ENCODE measurements at regions not wholly inside any gene's neighbourhood (a gene's known extent, or its start where the extent isn't known, plus 50 kb on each side); places are given as distances from the start of the nearest gene placed in this dataset.

DNA sequence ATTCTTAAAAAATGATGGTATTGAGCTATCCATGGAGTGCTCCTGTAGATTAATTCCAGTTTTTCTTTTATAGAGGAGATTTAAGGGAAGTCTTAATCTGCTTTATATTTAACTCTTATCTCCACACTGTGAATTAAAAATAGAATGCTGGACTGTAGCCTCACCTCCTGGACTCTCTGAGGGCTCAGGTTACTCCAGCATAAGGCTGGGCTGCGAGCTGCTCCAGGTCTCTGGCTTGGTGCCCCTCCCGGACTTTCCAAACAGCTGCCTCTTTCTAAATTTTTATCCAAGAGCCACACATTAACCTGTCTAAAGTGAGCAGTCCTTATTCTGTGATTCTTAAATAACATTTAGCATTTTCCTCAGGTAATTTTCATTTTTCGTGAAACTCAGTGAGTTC, 218.7 kb upstream of the JADE1 start:
- Histone ChIP-seq H3K9me3 (ENCODE audit: insufficient read depth, low read depth) (no peaks in the 10 kb centered on the region), H3K9me2 (ENCODE audit: insufficient read depth) (no peaks in the 10 kb centered on the region), H3F3A (ENCODE audit: insufficient read depth, low read depth) (no peaks in the 10 kb centered on the region), H3K36me3 (ENCODE audit: low read depth) (no peaks in the 10 kb centered on the region), H4K20me1 (ENCODE audit: insufficient read depth) (no peaks in the 10 kb centered on the region), H2AFZ (no peak overlapping the region), H3K27me3 (ENCODE audit: insufficient read depth, low read depth) (no peaks in the 10 kb centered on the region), H3K27ac (no peak overlapping the region), H3K4me1 (replicated peaks; ENCODE audit: insufficient read depth) (peaks cover under 1% of the 10 kb centered on the region; the same call in 1 of the 2 replicates), H3K4me3 (no peak overlapping the region), H3K4me2 (no peak overlapping the region), H3K79me2 (ENCODE audit: low read depth) (no peaks in the 10 kb centered on the region)
- intact Hi-C loops (cut with micrococcal nuclease; ENCODE audit: unreplicated experiment), result no loop called here
- no TSS peak for BruUV-seq (replicated peaks)
- no peak for DNase-seq
- POLR2A ChIA-PET (ENCODE audit: unreplicated experiment), result interaction anchor here (0.6 kb wide), 1 partner anchor 167 kb away, joined by 3 read pairs; no protein-coding TSS in a partner anchor
- TF ChIP-seq, protein P1, sequence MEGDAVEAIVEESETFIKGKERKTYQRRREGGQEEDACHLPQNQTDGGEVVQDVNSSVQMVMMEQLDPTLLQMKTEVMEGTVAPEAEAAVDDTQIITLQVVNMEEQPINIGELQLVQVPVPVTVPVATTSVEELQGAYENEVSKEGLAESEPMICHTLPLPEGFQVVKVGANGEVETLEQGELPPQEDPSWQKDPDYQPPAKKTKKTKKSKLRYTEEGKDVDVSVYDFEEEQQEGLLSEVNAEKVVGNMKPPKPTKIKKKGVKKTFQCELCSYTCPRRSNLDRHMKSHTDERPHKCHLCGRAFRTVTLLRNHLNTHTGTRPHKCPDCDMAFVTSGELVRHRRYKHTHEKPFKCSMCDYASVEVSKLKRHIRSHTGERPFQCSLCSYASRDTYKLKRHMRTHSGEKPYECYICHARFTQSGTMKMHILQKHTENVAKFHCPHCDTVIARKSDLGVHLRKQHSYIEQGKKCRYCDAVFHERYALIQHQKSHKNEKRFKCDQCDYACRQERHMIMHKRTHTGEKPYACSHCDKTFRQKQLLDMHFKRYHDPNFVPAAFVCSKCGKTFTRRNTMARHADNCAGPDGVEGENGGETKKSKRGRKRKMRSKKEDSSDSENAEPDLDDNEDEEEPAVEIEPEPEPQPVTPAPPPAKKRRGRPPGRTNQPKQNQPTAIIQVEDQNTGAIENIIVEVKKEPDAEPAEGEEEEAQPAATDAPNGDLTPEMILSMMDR (conservative IDR thresholded peaks at IDR 0.05), result no peak
- TF ChIP-seq EZH2 (IDR thresholded peaks at IDR 0.05; ENCODE audit: low read depth), result no peak
- CTCF ChIA-PET, result no interaction called here

DNA sequence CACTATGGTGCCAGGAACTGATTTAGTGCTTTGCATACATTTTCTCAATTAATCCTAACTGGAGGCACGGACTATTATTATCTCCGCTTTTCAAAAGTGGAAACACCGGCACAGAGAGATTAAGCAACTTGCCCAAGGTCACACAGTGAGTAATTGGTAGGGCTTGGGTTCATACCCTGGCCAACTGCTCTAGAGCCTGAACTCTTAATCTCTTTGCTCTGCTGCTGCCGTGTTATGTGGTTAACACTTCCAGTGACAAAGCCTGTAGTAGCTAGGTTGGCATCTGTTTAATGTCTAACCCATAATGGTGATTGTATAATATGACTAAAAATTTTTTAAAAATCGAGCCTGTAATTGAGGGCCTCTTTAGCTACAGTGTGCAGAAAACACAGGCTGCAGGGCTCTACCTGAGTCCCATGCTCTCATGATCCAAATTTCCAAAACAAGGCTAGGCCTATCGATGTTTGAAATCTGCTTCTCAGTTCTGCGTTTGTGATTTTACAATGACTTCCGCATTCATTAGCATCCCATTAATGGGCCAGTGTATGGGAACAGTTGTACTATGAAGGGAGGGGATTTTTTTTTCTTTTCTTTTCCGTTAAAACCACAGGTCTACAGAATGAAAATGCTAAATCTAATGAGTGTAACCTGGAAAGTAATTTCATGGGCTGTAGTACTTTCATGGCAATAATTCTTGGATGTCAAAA, 219.3 kb upstream of the JADE1 start:
- BruUV-seq (replicated peaks), result no TSS peak
- H3K4me2 ChIP-seq, result no peak overlapping the region
- POLR2A ChIA-PET (ENCODE audit: unreplicated experiment), result interaction anchor here (0.6 kb wide), 1 partner anchor 168 kb away, joined by 3 read pairs; no protein-coding TSS in a partner anchor

DNA sequence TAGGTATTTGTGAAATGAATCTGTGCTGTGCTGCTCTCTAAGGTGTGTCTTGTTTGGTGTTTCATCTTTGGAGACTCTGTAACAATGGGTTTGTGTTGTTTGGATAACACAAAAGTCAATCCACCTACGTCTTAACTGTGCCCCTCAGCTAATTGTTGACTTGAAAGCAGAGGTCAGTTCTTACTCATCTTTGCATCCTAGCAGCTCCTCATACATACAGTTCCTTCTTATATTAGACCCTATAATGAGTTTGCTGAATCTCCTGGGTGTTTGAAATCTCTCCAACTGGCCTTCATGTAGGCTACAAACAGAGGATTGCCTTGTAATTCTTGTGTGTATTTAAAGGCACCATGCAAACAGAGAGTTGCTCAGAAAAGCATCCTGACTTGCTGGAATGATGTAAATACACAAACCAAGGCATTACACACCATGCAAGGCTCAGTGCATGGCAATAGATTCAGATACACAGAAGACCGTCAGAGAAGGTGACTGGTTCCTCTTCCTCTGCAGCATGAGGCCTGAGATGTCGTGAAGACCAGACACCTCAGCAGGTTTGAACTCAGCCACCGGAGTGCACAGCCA, 220.0 kb upstream of the JADE1 start:
- BruUV-seq (replicated peaks), result no TSS peak
- Histone ChIP-seq H3K79me2 (ENCODE audit: low read depth) (no peaks in the 10 kb centered on the region), H3K9me2 (ENCODE audit: insufficient read depth) (no peaks in the 10 kb centered on the region), H3K4me2 (no peak overlapping the region), H3K4me1 (replicated peaks; ENCODE audit: insufficient read depth) (no peaks in the 10 kb centered on the region), H4K20me1 (ENCODE audit: insufficient read depth) (no peaks in the 10 kb centered on the region), H3F3A (ENCODE audit: insufficient read depth, low read depth) (no peaks in the 10 kb centered on the region), H3K4me3 (no peak overlapping the region), H2AFZ (no peak overlapping the region), H3K9me3 (ENCODE audit: insufficient read depth, low read depth) (no peaks in the 10 kb centered on the region), H3K36me3 (ENCODE audit: low read depth) (no peaks in the 10 kb centered on the region), H3K27me3 (ENCODE audit: insufficient read depth, low read depth) (no peaks in the 10 kb centered on the region), H3K27ac (no peak overlapping the region)
- intact Hi-C loops (cut with micrococcal nuclease; ENCODE audit: unreplicated experiment), result no loop called here
- TF ChIP-seq, protein P1 (conservative IDR thresholded peaks at IDR 0.05), result no peak
- ChIA-PET CTCF (no interaction called here), POLR2A (ENCODE audit: unreplicated experiment) (no interaction called here)
- no peak for DNase-seq

More for the DNA sequence above, 219.3 kb upstream of the JADE1 start:
- Histone ChIP-seq H3K4me1 (replicated peaks; ENCODE audit: insufficient read depth) (no peaks in the 10 kb centered on the region), H3K27ac (no peak overlapping the region), H3K9me2 (ENCODE audit: insufficient read depth) (no peaks in the 10 kb centered on the region), H2AFZ (no peak overlapping the region), H3K4me3 (no peak overlapping the region), H3K79me2 (ENCODE audit: low read depth) (no peaks in the 10 kb centered on the region), H3F3A (ENCODE audit: insufficient read depth, low read depth) (no peaks in the 10 kb centered on the region), H4K20me1 (ENCODE audit: insufficient read depth) (no peaks in the 10 kb centered on the region), H3K9me3 (ENCODE audit: insufficient read depth, low read depth) (no peaks in the 10 kb centered on the region), H3K27me3 (ENCODE audit: insufficient read depth, low read depth) (no peaks in the 10 kb centered on the region), H3K36me3 (ENCODE audit: low read depth) (no peaks in the 10 kb centered on the region)
- CTCF ChIA-PET, result no interaction called here
- no peak for DNase-seq
- intact Hi-C loops (cut with micrococcal nuclease; ENCODE audit: unreplicated experiment), result no loop called here
- no peak for TF ChIP-seq EZH2 (IDR thresholded peaks at IDR 0.05; ENCODE audit: low read depth)
- TF ChIP-seq, protein P1 (conservative IDR thresholded peaks at IDR 0.05), result no peak
